GM23338 (cell line): ENCODE measurements at regions not wholly inside any gene's neighbourhood (a gene's known extent, or its start where the extent isn't known, plus 50 kb on each side); places are given as distances from the start of the nearest gene placed in this dataset.

ENCODE experiments used
- ATAC-seq: fragments of 200-7000 bp; cut with Tn5 transposase; 3 replicates; pipeline ENCODE4 v1.9.1; 2020
- DNase-seq: peaks from one replicate; pipeline ENCODE4 v3.0.0-alpha.2; 2015; ENCODE audit warnings: low spot score
- H2AFZ ChIP-seq: fragments of 200-600 bp; sonication (generic); 2 replicates; pipeline ENCODE4 v1.8.0; 2016; ENCODE audit warnings: antibody characterized with exemption, mild to moderate bottlenecking, moderate library complexity
- H3F3A ChIP-seq: fragments of 200-600 bp; sonication (generic); replicated peaks from 2 replicates; pipeline ENCODE4 v1.8.0; 2017; ENCODE audit warnings: antibody characterized with exemption, mixed run types, low read depth
- H3K27ac ChIP-seq: fragments of 200-600 bp; sonication (generic); 2 replicates; pipeline ENCODE4 v1.6.1; 2016; ENCODE audit warnings: low read depth
- H3K27me3 ChIP-seq: fragments of 200-600 bp; sonication (generic); 2 replicates; pipeline ENCODE4 v1.8.0; 2016; ENCODE audit warnings: mild to moderate bottlenecking, mixed run types, moderate library complexity; ENCODE audit not compliant: insufficient read depth
- H3K36me3 ChIP-seq: fragments of 200-600 bp; sonication (generic); 2 replicates; pipeline ENCODE4 v1.8.0; 2016; ENCODE audit warnings: mild to moderate bottlenecking; ENCODE audit not compliant: insufficient read depth
- H3K4me1 ChIP-seq: fragments of 200-600 bp; sonication (generic); 2 replicates; pipeline ENCODE4 v1.8.0; 2016; ENCODE audit warnings: mild to moderate bottlenecking, moderate library complexity; ENCODE audit not compliant: insufficient read depth
- H3K4me2 ChIP-seq: fragments of 200-600 bp; sonication (generic); 2 replicates; pipeline ENCODE4 v1.7.1; 2017; ENCODE audit warnings: mixed run types
- H3K4me3 ChIP-seq: fragments of 200-600 bp; sonication (generic); 2 replicates; pipeline ENCODE4 v1.6.1; 2016; ENCODE audit warnings: mixed run types
- H3K79me2 ChIP-seq: fragments of 200-600 bp; sonication (generic); replicated peaks from 2 replicates; pipeline ENCODE4 v1.8.0; 2017; ENCODE audit warnings: mild to moderate bottlenecking; ENCODE audit not compliant: insufficient read depth
- H3K9me2 ChIP-seq: fragments of 200-600 bp; sonication (generic); 2 replicates; pipeline ENCODE4 v1.8.0; 2017; ENCODE audit not compliant: insufficient read depth
- H4K20me1 ChIP-seq: fragments of 200-600 bp; sonication (generic); replicated peaks from 2 replicates; pipeline ENCODE4 v1.8.0; 2017; ENCODE audit warnings: mild to moderate bottlenecking; ENCODE audit not compliant: insufficient read depth
- H3K27ac Mint-ChIP-seq: 2 replicates; pipeline ENCODE4 v1.8.0; 2020; ENCODE audit warnings: inconsistent platforms, mild to moderate bottlenecking, moderate library complexity, mixed read lengths
- H3K27me3 Mint-ChIP-seq: 3 replicates; pipeline ENCODE4 v1.8.0; 2022; ENCODE audit warnings: low read depth, mild to moderate bottlenecking, moderate library complexity, mixed read lengths, inconsistent platforms; ENCODE audit not compliant: insufficient read depth, poor library complexity
- H3K36me3 Mint-ChIP-seq: 3 replicates; pipeline ENCODE4 v1.8.0; 2021; ENCODE audit warnings: low read depth, mild to moderate bottlenecking, inconsistent platforms, moderate library complexity, mixed read lengths
- H3K4me1 Mint-ChIP-seq: 3 replicates; pipeline ENCODE4 v1.8.0; 2020; ENCODE audit warnings: mild to moderate bottlenecking, inconsistent platforms, mixed read lengths
- H3K4me3 Mint-ChIP-seq: 3 replicates; pipeline ENCODE4 v1.8.0; 2021; ENCODE audit warnings: moderate library complexity, mild to moderate bottlenecking, inconsistent platforms, mixed read lengths
- H3K9me3 Mint-ChIP-seq: 3 replicates; pipeline ENCODE4 v1.8.0; 2020; ENCODE audit warnings: moderate library complexity, mild to moderate bottlenecking, inconsistent platforms, mixed read lengths
- CREB1 ChIP-seq: fragments of 250-450 bp; sonication (Bioruptor Pico); IDR thresholded peaks from 2 replicates; pipeline ENCODE4 v1.5.0; 2020; ENCODE audit warnings: low read depth, mild to moderate bottlenecking, moderate library complexity
- CTCF ChIP-seq, 2 experiments: fragments of 200-600 bp in 1 of 2; sonication (generic) in 1 of 2; conservative IDR thresholded peaks; 2 replicates each; pipeline versions ENCODE4 v1.5.1 to v1.6.1; 2016 to 2017; ENCODE audit warnings: antibody characterized with exemption in 2 of 2, low read depth in 2 of 2, mild to moderate bottlenecking in 2 of 2, moderate library complexity in 1 of 2
- ETS1 ChIP-seq: IDR thresholded peaks from 2 replicates; pipeline ENCODE4 v1.6.1; 2016; ENCODE audit warnings: antibody characterized with exemption
- EZH2phosphoT487 ChIP-seq: fragments of 200-600 bp; sonication (generic); IDR thresholded peaks from one replicate; pipeline ENCODE4 v1.8.1; 2018; ENCODE audit warnings: antibody characterized with exemption; ENCODE audit not compliant: unreplicated experiment
- JUNB ChIP-seq: IDR thresholded peaks from one replicate; pipeline ENCODE4 v1.6.1; 2016; ENCODE audit warnings: antibody characterized with exemption; ENCODE audit not compliant: unreplicated experiment
- NANOG ChIP-seq: IDR thresholded peaks from 2 replicates; pipeline ENCODE4 v1.6.1; 2016; ENCODE audit warnings: antibody characterized with exemption, borderline replicate concordance
- REST ChIP-seq: IDR thresholded peaks from one replicate; pipeline ENCODE4 v1.6.1; 2018; ENCODE audit warnings: antibody characterized with exemption; ENCODE audit not compliant: unreplicated experiment
- STAT1 ChIP-seq: IDR thresholded peaks from one replicate; pipeline ENCODE4 v1.6.1; 2016; ENCODE audit warnings: antibody characterized with exemption; ENCODE audit not compliant: unreplicated experiment
- ZNF331 ChIP-seq: fragments of 250-450 bp; sonication (Bioruptor Pico); IDR thresholded peaks from 2 replicates; pipeline ENCODE4 v1.5.0; 2020; ENCODE audit warnings: low read depth, mild to moderate bottlenecking, moderate library complexity

GRCh38 chr11:76287227-76287626, 80.9 kb upstream of the WNT11 start:
- Histone ChIP-seq H3K4me2 (no peak overlapping the region), H3K27me3 (no peaks in the 10 kb centered on the region), H3K9me2 (no peaks in the 10 kb centered on the region), H3K4me3 (no peak overlapping the region), H2AFZ (no peak overlapping the region), H3F3A (no peaks in the 10 kb centered on the region), H4K20me1 (no peaks in the 10 kb centered on the region), H3K36me3 (no peaks in the 10 kb centered on the region), H3K79me2 (no peaks in the 10 kb centered on the region), H3K4me1 (no peaks in the 10 kb centered on the region), H3K27ac (no peak overlapping the region)
- no peak overlapping the region for H3K27ac Mint-ChIP-seq
- H3K4me1 Mint-ChIP-seq = peaks cover 2% of the 10 kb centered on the region; the same call in 1 of the 3 replicates
- TF ChIP-seq NANOG (no peak), STAT1 (no peak), CREB1 (CRISPR knock-in tag) (no peak), REST (no peak), EZH2phosphoT487 (no peak), ETS1 (no peak)
- H3K27me3 Mint-ChIP-seq = peaks cover 9% of the 10 kb centered on the region
- ATAC-seq (no peak), DNase-seq (no peak)
- no peaks in the 10 kb centered on the region for H3K36me3 Mint-ChIP-seq
- H3K4me3 Mint-ChIP-seq = no peak overlapping the region
- no peaks in the 10 kb centered on the region for H3K9me3 Mint-ChIP-seq

GRCh38 chr11:76285397-76286104, 79.2 kb upstream of the WNT11 start:
- no peaks in the 10 kb centered on the region for H3F3A ChIP-seq
- DNase-seq (no peak), ATAC-seq (no peak)
- H3K9me2 ChIP-seq = no peaks in the 10 kb centered on the region
- no peak overlapping the region for H2AFZ ChIP-seq
- H3K27me3 Mint-ChIP-seq = peaks cover 4% of the 10 kb centered on the region
- H3K4me3 Mint-ChIP-seq = no peak overlapping the region
- H3K27ac ChIP-seq = no peak overlapping the region
- no peak overlapping the region for H3K4me2 ChIP-seq
- peaks cover 2% of the 10 kb centered on the region; the same call in 1 of the 3 replicates for H3K4me1 Mint-ChIP-seq
- H3K4me3 ChIP-seq = no peak overlapping the region
- H4K20me1 ChIP-seq = no peaks in the 10 kb centered on the region
- H3K36me3 Mint-ChIP-seq = no peaks in the 10 kb centered on the region
- no peak overlapping the region for H3K27ac Mint-ChIP-seq
- no peaks in the 10 kb centered on the region for H3K79me2 ChIP-seq
- H3K4me1 ChIP-seq = no peaks in the 10 kb centered on the region; the same call in 1 of the 2 replicates
- TF ChIP-seq STAT1 (no peak), ZNF331 (no peak), JUNB (no peak), CTCF (conservative IDR thresholded peaks at IDR 0.05; ENCODE audit: low read depth in 2 of 2) (peak in 1 of 2 experiments; percentile 40; a peak in 2 of 4 replicates)
- no peaks in the 10 kb centered on the region for H3K9me3 Mint-ChIP-seq
- no peaks in the 10 kb centered on the region for H3K27me3 ChIP-seq
- H3K36me3 ChIP-seq = no peaks in the 10 kb centered on the region
